ENCODE measurements at regions not wholly inside any gene's neighbourhood (a gene's known extent, or its start where the extent isn't known, plus 50 kb on each side); places are given as distances from the start of the nearest gene placed in this dataset.
"Not testable (repeated sequence)": the region's sequence is repeated elsewhere in the genome, so short reads cannot be mapped to it uniquely, and the experiment has no call there.

GRCh38 chr6:9292975-9293374, 857.6 kb upstream of the SLC35B3 start:
- ATAC-seq (no peak), DNase-seq (ENCODE audit: low spot score in 2 of 2) (no peak)
- Mint-ChIP-seq H3K36me3 (no peaks in the 10 kb centered on the region), H3K9me3 (peaks cover 16 to 19% of the 10 kb centered on the region in 2 donors), H3K27ac (no peak overlapping the region)

- not testable (repeated sequence) for H3K36me3 Mint-ChIP-seq; DNase-seq (ENCODE audit: low spot score in 2 of 2); H3K27ac Mint-ChIP-seq; ATAC-seq
- H3K9me3 Mint-ChIP-seq: peaks cover 8 to 17% of the 10 kb centered on the region in 2 donors
Measured at GRCh38 chr6:9290342-9290741, 855.0 kb upstream of the SLC35B3 start.

- no peak for DNase-seq (ENCODE audit: low spot score in 2 of 2)
- Mint-ChIP-seq H3K9me3 (peaks cover 8% of the 10 kb centered on the region in 2 donors), H3K36me3 (no peaks in the 10 kb centered on the region), H3K27ac (no peak overlapping the region)
- no peak for ATAC-seq
Measured at GRCh38 chr6:9272671-9273070, 837.3 kb upstream of the SLC35B3 start.

DNA sequence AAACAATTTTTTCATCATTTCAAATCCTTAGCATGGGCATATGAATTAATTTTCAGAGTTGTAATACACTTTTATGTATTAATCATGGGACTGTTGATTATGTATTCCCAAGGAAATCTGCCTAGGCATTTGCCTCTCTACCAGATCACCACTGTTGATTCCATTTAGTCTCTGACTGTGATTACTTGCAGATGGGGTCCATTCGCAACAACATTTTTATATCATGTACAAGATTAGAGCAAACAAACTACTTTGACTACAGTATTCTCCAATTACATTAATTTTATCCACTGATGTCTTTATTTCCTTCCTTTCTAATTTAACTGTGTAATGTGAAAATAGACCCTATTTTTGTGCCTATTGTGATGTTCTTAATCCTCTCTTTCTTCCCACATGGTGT, 831.4 kb upstream of the SLC35B3 start:
- H3K36me3 Mint-ChIP-seq: no peaks in the 10 kb centered on the region
- ATAC-seq (no peak), DNase-seq (ENCODE audit: low spot score in 2 of 2) (no peak)
- H3K9me3 Mint-ChIP-seq: peaks cover 4 to 12% of the 10 kb centered on the region in 2 donors
- H3K27ac Mint-ChIP-seq: no peak overlapping the region

GRCh38 chr6:9257215-9257614, 821.9 kb upstream of the SLC35B3 start:
- DNase-seq (ENCODE audit: low spot score in 2 of 2) (no peak), ATAC-seq (no peak)
- Mint-ChIP-seq H3K9me3 (peaks cover 6 to 15% of the 10 kb centered on the region in 2 donors), H3K27ac (no peak overlapping the region), H3K36me3 (no peaks in the 10 kb centered on the region)

- Mint-ChIP-seq H3K27ac (no peak overlapping the region), H3K9me3 (no peaks in the 10 kb centered on the region), H3K36me3 (no peaks in the 10 kb centered on the region)
- ATAC-seq (no peak), DNase-seq (ENCODE audit: low spot score in 2 of 2) (no peak)
Measured at GRCh38 chr6:9254251-9254650, 818.9 kb upstream of the SLC35B3 start.

DNA sequence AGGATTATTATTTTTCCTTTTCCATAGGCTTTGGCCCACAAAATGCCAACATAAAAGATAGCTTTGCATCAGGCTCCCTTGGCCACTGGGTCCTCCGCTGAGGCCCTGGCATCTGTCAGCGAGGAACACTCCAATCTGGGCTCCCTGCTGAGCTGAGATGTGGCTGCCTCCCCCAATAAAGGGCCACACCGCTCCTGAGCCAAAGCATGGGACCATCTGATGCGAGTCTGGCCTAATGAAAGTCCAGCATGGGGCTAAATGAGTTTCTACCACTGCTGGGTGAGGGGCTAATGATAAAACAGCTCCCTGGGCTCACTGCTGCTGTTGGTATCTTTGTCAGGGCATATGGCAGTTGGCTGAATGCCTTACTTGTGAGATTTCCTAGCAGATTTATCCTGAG, 817.5 kb upstream of the SLC35B3 start:
- Mint-ChIP-seq H3K36me3 (no peaks in the 10 kb centered on the region), H3K27ac (no peak overlapping the region), H3K9me3 (no peaks in the 10 kb centered on the region)
- no peak for DNase-seq (ENCODE audit: low spot score in 2 of 2)
- ATAC-seq: no peak

- Mint-ChIP-seq H3K27ac (no peak overlapping the region), H3K9me3 (peaks cover 0 to 1% of the 10 kb centered on the region in 2 donors)
- no peak for DNase-seq (ENCODE audit: low spot score in 2 of 2)
Measured at GRCh38 chr6:9250852-9251251, 815.5 kb upstream of the SLC35B3 start.

DNA sequence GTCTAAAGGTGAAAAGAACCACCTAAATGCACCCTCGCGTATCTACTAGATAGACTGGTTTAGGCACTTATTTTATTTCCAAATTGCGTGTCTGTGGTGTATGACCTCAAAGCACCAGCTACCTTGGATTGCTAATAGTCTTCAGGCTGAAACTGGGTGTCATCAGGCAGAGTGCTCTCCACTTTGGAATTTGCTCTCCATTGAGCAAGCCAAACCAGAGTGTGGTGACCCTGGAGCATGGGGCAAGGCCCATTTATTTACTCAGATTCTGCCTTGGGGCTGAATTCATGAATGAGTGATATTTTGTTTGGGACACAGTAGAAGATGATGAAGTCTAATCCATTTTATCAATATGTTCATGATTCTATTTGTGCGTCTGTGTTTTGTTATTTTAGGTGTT, 812.8 kb upstream of the SLC35B3 start:
- H3K36me3 Mint-ChIP-seq: no peaks in the 10 kb centered on the region
- ATAC-seq (no peak), DNase-seq (ENCODE audit: low spot score in 2 of 2) (no peak)
- H3K9me3 Mint-ChIP-seq: peaks cover 5 to 6% of the 10 kb centered on the region in 2 donors
- H3K27ac Mint-ChIP-seq: no peak overlapping the region

More at GRCh38 chr6:9250852-9251251, 815.5 kb upstream of the SLC35B3 start:
- no peaks in the 10 kb centered on the region for H3K36me3 Mint-ChIP-seq
- ATAC-seq: no peak

DNA sequence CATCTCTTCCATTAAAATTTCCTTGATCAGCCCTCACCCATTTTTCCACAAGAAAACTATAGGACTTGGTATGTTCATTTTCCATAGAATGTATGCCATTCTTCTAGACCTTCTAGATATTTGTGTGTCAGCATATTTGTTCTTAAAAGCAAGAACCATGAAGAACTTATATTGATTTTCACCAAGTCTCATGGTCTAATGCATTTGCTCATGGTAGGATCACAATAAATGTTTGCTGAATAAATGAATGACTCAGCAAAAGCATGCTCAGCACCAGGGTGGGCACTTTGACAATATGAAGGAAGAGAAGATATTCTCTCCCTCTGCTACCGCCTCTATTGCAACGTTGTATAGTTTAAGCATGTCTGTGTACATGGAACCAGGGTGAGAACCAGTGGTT, 805.5 kb upstream of the SLC35B3 start:
- Mint-ChIP-seq H3K36me3 (no peaks in the 10 kb centered on the region), H3K9me3 (peaks cover 10 to 12% of the 10 kb centered on the region in 2 donors), H3K27ac (no peak overlapping the region)
- DNase-seq (ENCODE audit: low spot score in 2 of 2): no peak
- no peak for ATAC-seq

DNA sequence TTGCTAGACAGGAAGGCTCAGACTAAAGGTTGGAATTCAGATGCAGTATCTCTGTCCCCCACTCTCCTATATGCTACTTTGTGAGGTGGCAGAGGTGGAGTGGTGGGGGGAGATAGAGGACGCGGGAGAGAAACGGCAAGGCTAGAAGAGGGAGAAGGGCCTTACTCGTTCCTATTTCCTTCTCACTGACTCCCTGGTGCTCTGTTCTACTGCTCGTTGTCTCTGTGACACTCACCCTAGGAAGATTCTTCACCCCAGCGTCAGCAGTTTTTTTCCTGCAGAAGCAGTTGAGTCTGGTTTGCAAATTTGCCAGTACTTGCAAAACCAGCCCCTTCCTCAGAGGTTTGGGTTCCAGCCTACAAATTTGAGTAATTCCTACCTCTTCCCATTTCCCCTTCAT, 801.1 kb upstream of the SLC35B3 start:
- Mint-ChIP-seq H3K27ac (no peak overlapping the region), H3K36me3 (no peaks in the 10 kb centered on the region), H3K9me3 (peaks cover 13 to 14% of the 10 kb centered on the region in 2 donors)
- DNase-seq (ENCODE audit: low spot score in 2 of 2): no peak
- ATAC-seq: no peak

DNA sequence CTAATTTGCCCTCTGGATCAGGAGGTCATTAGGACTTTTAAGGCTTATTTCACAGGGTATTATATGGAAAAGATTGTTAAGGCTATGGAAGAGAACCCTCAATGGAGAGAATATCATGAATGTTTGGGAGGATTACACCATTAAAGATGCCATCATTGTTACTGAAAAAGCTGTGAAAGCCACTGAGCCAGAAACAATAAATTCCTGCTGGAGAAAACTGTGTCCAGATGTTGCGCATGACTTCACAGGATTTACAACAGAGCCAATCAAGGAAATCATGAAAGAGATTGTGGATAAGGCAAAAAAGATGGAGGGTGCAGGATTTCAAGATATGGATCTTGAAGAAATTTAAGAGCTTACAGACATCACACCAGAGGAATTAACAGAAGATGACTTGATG, 798.3 kb upstream of the SLC35B3 start:
- H3K9me3 Mint-ChIP-seq: peaks cover 8 to 14% of the 10 kb centered on the region in 2 donors
- ATAC-seq: no peak
- H3K27ac Mint-ChIP-seq: peak overlapping the region in 1 of 2 donors; percentile 24
- no peak for DNase-seq (ENCODE audit: low spot score in 2 of 2)
- H3K36me3 Mint-ChIP-seq: no peaks in the 10 kb centered on the region

- no peaks in the 10 kb centered on the region for H3K36me3 Mint-ChIP-seq
- H3K27ac Mint-ChIP-seq: no peak overlapping the region
- no peak for ATAC-seq
Measured at GRCh38 chr6:9233226-9233625, 797.9 kb upstream of the SLC35B3 start.

DNA sequence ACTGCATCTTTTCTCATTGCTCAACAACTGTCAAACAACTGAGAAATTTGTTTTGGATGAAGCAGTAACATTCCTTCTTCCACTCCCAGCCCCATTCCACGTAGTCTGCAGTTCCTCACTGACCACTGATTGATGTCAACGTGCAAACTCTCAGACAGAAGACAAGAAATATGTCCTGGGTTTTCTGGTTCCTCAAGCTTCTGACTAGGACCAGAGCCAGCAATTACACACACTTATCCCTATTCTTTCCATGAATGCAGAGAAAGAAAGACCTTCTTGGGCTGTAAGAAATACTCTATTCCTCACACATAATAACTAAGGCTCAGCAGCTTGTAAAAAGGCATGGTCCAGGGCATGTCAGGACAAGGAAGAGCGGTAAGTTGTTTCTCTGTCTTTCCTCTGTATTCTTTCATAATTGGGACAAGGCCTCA, 790.1 kb upstream of the SLC35B3 start:
- Mint-ChIP-seq H3K27ac (no peak overlapping the region), H3K9me3 (peaks cover 21 to 32% of the 10 kb centered on the region in 2 donors), H3K36me3 (peaks cover 0 to 6% of the 10 kb centered on the region in 2 donors)
- DNase-seq (ENCODE audit: low spot score in 2 of 2) (no peak), ATAC-seq (no peak)

More at GRCh38 chr6:9233226-9233625, 797.9 kb upstream of the SLC35B3 start:
- H3K9me3 Mint-ChIP-seq: peaks cover 8 to 14% of the 10 kb centered on the region in 2 donors
- DNase-seq (ENCODE audit: low spot score in 2 of 2): no peak

DNA sequence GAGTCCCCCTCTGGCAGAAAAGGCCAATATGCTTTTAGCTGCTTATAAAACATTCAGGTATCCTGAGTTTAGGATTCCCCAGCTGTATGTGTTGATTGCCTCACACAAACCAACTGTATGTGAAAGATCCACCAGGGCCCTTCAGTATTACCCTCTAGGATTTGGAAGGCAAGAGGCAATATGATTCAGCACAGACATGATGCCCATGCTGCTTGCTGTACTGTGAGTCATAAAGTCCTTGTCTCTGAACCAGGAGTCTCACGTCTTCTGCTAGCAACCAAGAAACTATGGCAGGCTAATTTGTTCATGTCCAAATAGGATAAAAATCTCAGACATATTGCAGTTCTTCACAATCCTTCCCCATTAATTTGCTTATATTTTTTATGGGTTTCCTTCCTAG, 789.2 kb upstream of the SLC35B3 start:
- H3K36me3 Mint-ChIP-seq: peaks cover 0 to 6% of the 10 kb centered on the region in 2 donors
- H3K27ac Mint-ChIP-seq: no peak overlapping the region
- DNase-seq (ENCODE audit: low spot score in 2 of 2) (no peak), ATAC-seq (no peak)
- H3K9me3 Mint-ChIP-seq: peaks cover 24 to 38% of the 10 kb centered on the region in 2 donors

DNA sequence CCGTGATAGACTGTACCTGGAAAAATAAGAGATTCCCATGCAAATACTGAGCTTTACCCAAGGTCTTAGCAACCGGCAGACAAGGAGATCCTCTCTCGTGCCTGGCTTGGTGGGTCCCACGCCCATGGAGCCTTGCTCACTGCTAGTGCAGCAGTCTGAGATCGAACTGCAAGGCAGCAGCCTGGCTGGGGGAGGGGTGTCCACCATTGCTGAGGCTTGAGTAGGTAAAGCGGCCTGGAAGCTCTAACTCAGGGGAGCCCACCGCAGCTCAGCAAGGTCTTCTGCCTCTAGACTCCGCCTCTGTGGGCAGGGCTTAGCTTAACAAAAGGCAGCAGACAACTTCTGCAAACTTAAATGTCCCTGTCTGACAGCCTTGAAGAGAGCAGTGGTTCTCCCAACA, 778.4 kb upstream of the SLC35B3 start:
- peaks cover 13 to 21% of the 10 kb centered on the region in 2 donors for H3K9me3 Mint-ChIP-seq
- not testable (repeated sequence) for H3K36me3 Mint-ChIP-seq; ATAC-seq; DNase-seq (ENCODE audit: low spot score in 2 of 2); H3K27ac Mint-ChIP-seq

GRCh38 chr6:9208966-9209365, 773.6 kb upstream of the SLC35B3 start:
- DNase-seq (ENCODE audit: low spot score in 2 of 2): no peak
- ATAC-seq: no peak
- Mint-ChIP-seq H3K9me3 (peaks cover 8% of the 10 kb centered on the region in 2 donors), H3K27ac (no peak overlapping the region), H3K36me3 (no peaks in the 10 kb centered on the region)

DNA sequence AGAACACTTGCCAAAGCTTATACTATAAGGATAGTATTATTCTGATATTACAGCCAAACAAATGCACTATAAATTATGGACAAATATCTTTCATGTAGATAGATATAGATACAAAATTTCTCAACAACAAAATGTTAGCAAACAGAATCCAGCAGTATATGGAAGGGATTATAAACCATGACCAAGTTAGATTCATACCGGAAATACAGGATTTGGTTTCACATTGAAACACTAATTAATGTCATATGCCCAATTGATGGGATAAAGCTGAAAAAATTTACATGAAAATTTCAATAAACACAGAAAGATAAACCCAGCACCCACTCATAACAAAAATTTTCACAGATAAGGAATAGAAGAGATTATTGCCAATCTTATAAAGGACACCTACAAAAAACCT, 770.3 kb upstream of the SLC35B3 start:
- Mint-ChIP-seq H3K27ac (no peak overlapping the region), H3K36me3 (no peaks in the 10 kb centered on the region), H3K9me3 (peaks cover 8% of the 10 kb centered on the region in 2 donors)
- DNase-seq (ENCODE audit: low spot score in 2 of 2) (no peak), ATAC-seq (no peak)

DNA sequence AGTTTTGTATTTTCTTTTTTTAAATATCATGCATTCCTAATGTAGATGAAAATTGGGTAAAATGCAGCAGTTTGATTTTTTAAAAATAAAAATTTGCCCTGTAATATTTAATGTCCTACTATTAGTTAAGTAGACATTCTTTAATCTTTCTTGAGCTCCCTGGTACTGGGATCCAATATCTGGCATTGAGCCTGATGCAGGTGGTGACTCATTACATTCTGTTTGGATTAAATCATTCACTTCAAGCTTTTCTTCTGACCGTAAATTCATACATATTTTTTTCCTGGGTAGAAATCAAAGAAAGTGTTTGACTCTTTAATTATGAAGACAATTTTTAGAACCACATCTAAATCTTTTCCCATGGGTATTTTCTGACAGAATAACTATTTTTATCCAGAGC, 768.8 kb upstream of the SLC35B3 start:
- Mint-ChIP-seq H3K9me3 (peaks cover 8% of the 10 kb centered on the region in 2 donors), H3K27ac (no peak overlapping the region), H3K36me3 (no peaks in the 10 kb centered on the region)
- DNase-seq (ENCODE audit: low spot score in 2 of 2) (no peak), ATAC-seq (no peak)

Data from activated naive CD4-positive, alpha-beta T cell treated with anti-CD3 and anti-CD28 coated beads, Interleukin-2, amount 50 U/mL, for 72 hours (primary cell).